ENCODE measurements at regions not wholly inside any gene's neighbourhood (a gene's known extent, or its start where the extent isn't known, plus 50 kb on each side); places are given as distances from the start of the nearest gene placed in this dataset.

GRCh38 chr4:115927382-115927781 is 814.0 kb upstream of the NDST4 start:
- TF ChIP-seq CTCF (IDR thresholded peaks at IDR 0.05): no peak
- no peak for TF ChIP-seq REST (IDR thresholded peaks at IDR 0.05; ENCODE audit: insufficient read depth in 1 of 2, low read depth in 2 of 2, low read length in 1 of 2)
